Body of pancreas (tissue), 4 donors: ENCODE measurements at regions not wholly inside any gene's neighbourhood (a gene's known extent, or its start where the extent isn't known, plus 50 kb on each side); places are given as distances from the start of the nearest gene placed in this dataset.

Experiments used
- POLR2A ChIP-seq, 3 donors: fragments of 450-650 bp; IDR thresholded peaks; one replicate each; pipeline ENCODE4 v1.6.1; 2016; ENCODE audit warnings: antibody characterized with exemption in 3 of 3, mild to moderate bottlenecking in 2 of 3
- TF ChIP-seq, protein P1 (sequence below), 7 experiments: fragments of 450-650 bp in 4 of 7; fragments of 200-600 bp in 3 of 7; sonication (generic) in 3 of 7; IDR thresholded peaks; one replicate each; pipeline ENCODE4 v1.5.1; 2016 to 2019; ENCODE audit warnings: antibody characterized with exemption in 7 of 7

DNA sequence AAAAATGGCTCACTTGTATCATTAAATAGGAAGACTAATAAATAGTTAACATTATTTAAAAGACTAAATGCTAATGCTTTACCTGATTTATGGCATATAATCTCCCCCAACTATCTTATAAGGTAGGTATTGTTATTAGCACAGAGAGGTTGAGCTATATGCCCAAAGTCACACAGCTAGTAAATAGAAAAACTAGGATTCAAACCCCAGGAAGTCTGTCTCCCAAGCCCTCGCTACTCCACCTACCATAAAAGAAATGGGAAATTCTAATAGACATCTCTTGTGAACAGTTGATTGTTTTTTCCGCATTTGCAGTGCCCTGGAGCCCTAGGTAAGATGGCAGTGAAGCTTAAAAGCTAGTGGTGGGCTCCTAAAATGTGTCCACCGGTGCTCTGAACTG, 65.2 kb upstream of the SOD1 start:
- TF ChIP-seq, protein P1, sequence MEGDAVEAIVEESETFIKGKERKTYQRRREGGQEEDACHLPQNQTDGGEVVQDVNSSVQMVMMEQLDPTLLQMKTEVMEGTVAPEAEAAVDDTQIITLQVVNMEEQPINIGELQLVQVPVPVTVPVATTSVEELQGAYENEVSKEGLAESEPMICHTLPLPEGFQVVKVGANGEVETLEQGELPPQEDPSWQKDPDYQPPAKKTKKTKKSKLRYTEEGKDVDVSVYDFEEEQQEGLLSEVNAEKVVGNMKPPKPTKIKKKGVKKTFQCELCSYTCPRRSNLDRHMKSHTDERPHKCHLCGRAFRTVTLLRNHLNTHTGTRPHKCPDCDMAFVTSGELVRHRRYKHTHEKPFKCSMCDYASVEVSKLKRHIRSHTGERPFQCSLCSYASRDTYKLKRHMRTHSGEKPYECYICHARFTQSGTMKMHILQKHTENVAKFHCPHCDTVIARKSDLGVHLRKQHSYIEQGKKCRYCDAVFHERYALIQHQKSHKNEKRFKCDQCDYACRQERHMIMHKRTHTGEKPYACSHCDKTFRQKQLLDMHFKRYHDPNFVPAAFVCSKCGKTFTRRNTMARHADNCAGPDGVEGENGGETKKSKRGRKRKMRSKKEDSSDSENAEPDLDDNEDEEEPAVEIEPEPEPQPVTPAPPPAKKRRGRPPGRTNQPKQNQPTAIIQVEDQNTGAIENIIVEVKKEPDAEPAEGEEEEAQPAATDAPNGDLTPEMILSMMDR (IDR thresholded peaks at IDR 0.05) = no peak
- no peak for TF ChIP-seq POLR2A (IDR thresholded peaks at IDR 0.05)
